CD4-positive, alpha-beta T cell treated with Interleukin-4 for 4 hours (primary cell): ENCODE measurements at regions not wholly inside any gene's neighbourhood (a gene's known extent, or its start where the extent isn't known, plus 50 kb on each side); places are given as distances from the start of the nearest gene placed in this dataset.

Experiments
- DNase-seq: peaks from one replicate; pipeline ENCODE4 v3.0.0-alpha.2; 2020

DNA sequence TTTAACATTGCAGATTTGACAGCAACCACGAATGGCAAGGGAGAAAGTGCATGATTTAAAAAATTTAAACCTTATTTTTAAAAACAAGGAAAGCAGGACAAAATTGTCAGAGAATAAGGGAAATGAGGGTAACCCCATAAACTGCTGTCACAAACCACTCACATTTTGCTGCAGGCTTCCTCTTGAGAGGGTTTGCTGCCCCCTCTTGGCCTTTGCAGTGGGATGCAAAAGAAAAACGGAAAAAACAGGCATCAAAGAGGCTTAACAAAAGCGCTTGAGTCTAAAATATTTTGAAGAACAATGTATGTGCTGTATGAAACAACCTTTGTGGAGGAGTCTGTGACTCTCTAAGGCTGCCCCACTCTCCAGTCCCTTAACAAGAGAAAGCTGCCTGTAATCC lies 91.6 kb downstream of the TMX3 start:
- peak; percentile 2 for DNase-seq

DNA sequence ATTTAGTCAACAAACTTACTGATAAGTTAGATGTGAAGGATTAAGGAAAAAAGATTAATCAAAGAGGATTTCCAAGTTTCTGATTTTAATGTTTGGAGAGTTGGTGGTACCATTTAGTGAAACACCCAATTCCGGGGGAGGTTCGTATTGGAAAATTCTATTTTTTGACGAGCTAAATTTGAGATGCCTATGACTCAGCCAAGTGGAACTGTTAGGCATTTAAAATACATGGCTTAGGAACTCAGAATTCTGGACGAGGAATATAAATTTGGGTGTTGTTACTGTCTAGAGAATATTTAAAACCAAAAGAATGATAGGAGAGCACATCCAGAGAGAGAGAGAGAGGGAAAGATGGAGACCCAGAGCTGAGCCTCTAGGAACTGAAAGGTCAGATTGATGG lies 103.6 kb downstream of the TMX3 start:
- DNase-seq = no peak

DNA sequence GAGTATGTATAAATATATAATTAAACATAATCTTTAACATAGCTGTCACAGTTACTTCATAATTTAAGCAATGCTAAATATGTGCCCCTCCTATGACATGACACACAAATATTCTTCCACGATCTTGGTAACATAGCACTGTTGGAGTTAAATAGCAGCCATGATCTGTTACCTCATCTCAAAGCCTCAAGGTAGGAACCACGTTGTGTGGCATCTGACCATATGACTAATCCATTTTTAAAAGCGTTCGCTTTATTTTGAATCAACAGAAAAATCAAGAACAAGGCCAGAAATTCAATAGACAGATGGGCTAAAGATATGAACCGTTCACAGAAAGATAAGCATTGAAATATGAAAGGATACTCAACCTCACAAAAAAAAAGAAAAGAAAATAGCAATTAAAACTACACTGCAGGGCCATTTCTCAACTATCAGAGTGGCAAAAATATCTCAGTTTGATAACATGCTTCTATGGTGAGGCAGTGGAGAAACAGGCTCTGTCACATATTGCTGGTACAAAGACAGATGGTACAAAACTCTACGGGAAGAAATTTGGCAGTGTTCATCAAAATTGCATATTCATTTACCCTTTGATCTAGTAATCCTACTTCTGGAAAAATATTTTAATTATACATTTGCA lies 105.9 kb downstream of the TMX3 start:
- no peak for DNase-seq

DNA sequence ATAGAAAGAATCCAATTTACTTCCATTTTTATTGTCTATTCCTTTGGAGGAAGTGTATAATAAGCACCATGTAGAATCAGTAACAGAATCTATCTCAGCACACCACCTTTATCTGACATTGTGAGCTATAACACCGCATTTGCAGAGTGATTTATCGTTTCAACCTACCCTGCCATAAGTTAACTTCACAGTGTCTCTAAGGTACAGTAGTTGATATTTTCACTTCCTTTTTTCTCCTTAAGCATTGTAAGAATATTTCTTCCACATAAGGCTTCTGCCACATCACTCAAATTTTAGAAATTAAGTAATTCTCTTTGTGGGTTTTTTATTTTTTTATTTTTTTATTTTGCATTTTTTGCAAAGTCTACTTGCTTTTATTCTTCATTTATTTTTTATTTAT lies 107.1 kb downstream of the TMX3 start:
- DNase-seq = no peak

DNA sequence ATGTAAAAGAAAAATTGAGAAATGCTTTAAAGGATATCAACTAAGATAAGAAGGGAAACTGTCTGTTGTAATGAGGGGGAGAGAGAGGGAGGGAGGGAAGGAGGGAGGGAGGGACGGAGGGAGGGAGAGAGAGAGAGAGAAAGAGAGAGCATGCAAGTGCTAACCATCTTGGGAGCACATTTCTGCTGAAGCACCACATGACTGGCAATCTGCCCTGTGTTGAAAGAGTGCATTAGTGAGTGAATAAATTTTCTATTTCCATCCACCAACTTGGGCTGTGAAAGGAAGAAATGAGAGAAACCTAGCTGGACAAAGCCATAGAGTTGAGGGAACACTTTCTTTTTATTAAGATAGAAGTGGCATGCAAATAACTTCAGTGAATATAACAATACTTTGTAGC lies 110.7 kb downstream of the TMX3 start:
- no peak for DNase-seq

DNA sequence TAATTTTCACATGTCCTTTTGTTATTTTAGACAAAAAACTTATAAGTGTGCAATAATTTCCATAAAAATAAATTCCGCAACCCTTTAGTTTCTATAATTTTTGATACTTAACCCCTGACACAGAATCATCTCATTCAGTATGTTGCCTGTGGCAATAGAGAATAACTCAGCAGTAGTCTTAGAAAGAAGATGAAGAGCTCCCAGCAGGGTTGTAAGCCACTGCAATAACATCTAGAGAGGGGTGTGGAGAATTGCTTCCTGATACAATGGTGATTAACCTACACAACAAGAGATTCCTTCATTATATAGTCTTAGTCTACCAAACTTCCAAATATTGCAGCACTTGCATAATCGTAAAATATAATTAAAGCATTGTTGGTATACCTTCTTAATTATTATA lies 118.9 kb downstream of the TMX3 start:
- no peak for DNase-seq

DNA sequence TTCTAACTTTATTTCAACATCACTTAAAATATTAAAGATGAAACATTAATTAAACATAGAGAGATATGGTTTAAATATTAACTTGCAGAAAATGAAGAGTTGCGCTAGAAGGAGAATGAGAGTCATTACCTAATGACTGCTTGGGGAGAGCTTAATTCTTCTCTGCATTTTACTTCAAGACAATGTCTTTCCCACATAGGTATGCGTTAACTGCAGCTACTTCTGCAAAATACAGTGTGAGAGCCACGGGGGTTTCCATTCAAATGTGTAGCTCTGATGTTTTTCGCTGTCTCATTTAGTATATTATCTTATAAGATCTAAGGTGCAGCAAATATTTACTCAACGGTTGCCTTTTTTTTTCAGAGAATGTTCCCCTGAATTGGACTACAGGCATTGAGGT lies 126.7 kb downstream of the TMX3 start:
- no peak for DNase-seq

DNA sequence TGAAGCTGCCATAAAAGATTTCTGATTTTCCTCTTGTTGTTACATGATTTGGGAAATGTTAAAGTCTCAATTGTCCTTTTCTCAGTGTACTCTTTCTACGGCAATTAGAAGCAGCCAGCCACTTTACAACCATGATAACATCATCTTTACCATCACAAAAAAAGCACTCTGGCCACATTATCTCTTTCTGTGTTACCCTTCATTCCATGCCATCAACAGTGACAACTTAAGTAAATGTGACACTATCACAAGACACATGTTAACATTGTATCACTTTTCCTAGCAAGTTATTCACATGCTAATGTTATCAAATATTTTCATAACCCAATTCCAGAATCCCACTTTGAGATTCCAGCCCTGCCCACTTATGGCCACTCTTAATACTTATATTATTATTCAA lies 131.2 kb downstream of the TMX3 start:
- DNase-seq = no peak

DNA sequence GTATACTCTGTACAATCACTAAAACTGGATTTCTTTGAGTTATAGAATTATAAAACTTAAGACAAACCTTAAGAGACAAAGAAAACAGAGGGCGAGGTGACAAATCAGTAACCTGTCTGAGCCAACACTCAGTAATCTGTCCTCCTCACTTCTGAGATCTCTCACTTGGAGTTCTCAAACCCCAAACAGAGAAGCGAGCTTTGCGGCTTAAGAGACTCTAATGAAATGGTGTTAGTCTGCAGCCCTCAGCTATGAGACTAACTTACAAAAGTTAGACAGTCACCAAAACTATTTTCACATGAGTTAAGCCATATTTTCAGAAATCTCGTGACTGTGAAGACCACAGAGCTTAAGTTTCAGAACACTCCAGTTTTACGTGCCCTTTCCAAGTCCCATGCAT lies 140.6 kb downstream of the TMX3 start:
- DNase-seq = no peak

DNA sequence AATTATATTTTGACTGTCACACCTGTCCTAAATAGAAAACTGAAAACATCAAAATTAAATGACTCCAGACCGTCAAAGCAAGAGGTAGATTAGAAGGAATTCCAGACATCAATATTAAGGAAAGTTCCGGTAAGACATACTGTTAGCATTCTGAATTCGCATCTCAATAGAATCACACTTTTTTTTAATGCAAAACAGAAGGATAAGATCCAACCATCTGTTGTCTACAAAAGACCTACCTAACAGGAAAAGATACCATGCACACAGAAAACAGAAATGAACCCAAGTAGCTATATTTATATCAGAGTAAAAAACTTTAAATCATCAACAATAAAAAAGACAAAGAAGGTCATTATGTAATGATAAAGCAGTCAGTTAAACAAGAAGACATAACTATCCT lies 145.0 kb downstream of the TMX3 start:
- DNase-seq = no peak

DNA sequence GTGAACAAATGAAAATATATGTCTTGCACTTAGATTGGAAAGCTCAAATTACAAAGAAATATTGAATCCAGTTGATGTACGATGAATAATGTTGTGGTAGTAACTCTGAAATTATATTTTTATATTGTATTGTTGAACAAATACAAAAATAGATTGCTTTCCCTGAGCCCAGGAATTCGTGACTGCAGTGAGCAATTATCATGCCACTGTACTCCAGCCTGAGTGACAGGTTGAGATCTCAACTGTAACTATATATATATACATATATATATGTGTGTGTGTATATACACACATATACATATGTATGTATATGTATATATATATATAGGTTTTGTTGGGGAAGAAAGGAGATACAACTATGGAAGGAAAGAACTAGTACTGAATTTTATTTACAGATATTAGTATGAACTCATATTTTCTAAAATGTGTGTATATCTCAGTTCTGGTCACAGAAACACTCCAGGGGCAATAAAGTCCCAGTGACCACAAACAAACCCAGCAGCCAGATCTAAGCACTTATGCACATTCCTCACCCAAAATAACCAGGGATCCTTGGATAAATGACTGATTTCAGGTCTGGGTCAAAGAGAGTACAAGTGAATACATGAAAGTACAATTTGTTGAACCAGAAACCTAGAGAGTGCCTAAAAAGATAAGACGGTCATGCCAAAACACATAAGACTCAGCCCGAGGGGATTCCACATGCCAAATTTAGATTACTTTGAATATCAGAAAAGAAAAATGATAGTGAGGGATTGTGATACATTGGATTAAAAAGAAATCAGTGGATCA lies 146.3 kb downstream of the TMX3 start:
- no peak for DNase-seq

DNA sequence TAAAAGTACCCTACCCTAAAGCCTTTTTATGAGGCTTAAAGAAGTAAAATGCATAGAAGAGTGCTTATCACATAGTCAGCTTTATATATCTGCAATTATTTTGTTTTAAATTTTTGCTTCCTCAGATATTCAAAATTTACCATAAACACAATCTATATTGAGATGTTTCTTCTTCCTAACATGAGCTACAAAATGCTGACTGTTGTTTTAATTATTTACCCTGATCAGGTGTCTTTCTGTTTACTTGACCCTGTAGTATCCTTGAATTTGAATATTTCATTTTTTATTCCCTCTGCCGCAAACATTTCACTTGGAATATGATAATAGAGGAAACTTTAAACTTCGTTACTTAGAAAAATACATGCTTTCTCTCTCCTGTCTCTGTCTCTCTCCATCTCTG lies 147.9 kb downstream of the TMX3 start:
- DNase-seq = no peak

DNA sequence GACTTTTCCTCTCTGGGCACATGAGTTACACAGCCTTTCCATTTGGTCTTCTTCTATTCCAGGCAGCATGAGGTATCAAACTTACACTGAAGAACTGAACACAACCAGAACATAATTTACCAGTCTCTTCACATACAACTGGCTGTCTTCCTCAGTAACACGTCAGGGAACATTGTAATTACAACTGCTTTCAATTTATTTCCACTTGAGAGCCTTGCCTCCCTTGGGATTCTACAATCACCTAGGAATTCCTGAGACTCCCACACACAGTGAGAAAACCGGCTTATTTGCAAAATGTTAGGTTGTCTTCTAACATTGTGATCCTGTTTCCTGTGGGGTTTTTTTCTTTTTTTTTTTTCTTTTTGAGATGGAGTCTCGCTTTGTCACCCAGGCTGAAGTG lies 149.9 kb downstream of the TMX3 start:
- DNase-seq = no peak

DNA sequence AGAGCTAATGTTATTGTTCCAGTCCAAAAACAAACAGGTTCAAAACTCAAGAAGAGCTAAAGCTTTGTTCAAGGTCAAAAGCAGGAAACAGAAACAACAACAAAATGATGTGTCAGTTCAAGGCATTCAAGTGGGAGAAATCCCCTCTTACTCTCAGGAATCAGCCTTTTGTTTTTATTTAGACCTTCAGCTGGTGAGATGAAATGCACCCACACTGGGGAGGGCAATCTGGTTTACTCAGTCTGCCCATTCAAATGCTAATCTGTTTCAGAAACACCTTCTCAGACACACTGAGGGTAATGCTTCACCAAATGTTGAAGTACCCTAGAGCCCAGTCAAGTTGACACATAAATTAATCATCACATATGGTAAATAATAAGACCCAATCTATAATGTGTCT lies 150.6 kb downstream of the TMX3 start:
- DNase-seq = no peak

DNA sequence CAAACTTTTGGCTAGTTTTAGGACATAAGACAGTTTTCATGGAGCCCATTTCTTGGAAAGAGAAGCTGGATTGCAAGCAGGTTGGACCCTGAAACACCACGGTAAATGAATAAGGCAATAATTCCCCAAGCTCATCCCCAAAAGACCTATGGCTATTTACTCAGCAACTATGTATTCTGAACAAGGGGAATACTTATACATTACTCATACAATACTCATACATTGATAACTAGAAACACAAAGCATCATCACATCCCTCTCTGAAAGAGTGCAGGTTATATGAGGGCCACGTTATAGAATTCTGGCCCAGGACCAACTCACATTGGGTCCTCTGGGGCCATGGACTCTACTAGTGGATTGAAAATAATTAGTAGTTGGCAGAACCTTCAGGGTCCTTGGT lies 154.8 kb downstream of the TMX3 start:
- DNase-seq = no peak

DNA sequence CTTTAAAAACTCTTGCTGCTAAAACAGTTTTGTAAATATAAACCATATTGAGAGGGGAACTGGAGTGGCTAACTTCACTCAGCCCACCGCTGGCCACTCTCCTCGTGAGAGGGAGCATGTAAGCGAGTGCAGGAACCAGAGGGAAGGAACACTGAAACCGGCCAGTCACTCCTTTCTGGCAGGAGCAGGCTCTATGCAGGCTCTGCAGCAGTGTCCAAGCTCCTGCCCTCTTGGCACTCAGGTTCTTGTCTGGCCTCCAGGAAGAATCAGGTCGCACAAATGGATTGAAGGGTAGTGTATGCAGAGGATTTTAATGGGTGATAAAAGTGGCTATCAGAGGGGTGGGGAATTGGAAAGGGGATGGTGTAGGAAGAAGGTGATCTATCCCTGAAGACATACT lies 157.7 kb downstream of the TMX3 start:
- DNase-seq = no peak

DNA sequence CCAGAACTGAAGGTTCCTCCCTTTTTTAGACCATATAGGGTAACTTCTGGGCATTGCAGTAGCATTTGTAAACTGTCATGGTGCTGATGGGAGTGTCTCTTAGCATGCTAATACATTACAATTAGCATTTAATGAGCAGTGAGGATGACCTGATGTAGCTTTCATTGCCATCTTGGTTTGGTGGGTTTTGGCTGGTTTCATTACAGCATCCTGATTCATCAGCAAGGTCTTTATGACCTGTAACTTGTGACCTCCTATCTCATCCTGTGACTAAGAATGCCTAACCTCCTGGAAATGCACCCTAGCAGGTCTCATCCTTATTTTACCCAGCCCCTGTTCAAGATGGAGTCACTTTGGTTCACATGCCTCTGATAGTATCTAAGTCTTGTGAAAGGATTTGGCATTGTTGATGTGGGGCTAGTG lies 159.0 kb downstream of the TMX3 start:
- no peak for DNase-seq

DNA sequence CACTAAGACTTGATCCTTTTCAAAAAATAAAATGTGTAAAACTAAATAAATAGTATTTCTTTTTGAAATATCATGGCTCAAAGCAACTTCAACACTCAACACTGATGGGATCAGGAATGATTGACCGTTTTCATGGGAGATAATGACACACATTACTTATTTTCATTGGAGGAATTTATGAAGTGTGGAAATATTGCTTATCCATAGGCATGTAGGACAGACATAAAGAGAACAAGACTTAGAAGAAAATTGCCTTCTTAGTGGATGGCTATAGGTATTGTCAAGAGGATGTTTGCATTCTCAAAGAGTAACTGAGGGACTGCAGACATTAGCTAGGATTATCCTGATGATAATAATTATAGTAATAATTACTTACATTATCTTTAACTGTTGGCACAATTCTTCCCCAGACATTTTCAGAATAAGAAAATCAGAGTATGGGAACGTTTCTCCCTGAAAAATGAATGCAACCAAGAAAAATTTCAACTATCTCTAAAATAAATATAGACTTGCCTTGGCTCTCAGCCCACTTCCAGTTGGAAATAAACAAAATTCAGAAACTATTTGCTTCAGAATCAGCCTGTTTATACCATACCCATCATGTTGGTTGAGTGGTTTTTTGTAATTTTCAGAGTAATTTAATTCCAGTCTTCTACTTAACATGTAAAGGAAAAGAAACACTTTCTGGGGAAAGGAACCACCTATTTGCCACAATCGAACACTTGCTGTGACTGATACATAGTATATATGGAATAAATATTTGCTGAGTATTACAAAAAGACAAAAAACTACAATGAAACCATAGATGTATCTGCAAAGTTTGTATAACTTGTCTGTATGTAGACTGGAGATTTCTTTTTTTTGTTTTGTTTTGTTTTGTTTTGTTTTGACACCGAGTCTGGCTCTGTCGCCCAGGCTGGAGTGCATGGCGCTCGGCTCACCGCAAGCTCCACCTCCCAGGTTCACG lies 165.7 kb downstream of the TMX3 start:
- no peak for DNase-seq

DNA sequence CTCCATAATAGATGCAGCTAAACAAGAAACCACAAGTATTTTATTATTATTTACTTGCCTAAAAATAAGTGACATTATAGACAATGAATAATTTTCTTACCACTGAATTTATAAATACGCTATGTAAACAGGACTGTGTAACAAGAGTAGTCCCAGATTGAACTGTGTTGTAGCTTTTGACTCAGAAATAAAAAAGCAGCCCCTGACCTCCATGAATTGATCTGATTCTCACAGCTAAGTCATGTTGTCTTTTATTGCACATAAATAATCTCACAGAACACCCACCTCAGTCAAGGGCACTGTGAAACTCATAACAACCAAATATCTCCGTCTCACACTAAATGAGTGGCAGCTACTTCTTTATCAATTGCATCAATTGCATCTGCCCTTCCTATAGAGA lies 171.6 kb downstream of the TMX3 start:
- DNase-seq = no peak

DNA sequence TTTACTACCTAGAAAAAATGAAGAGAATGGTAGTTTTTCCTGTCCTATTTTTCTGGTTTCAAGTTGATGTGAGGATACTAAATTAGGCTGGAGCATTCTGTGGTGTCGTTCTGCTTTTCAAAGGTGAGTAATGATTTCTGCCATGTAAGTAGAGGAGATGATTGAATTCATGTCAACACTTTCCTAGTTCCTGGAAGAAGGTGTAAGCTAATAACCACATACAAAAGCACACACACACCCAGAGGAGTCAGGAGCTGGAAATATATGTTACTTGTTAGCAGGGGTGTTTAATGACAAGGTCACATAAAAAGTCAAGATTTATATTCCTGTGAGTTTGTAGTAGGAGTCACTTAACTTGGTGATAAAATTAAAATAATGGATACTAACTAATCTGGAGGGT lies 172.1 kb downstream of the TMX3 start:
- DNase-seq = no peak

DNA sequence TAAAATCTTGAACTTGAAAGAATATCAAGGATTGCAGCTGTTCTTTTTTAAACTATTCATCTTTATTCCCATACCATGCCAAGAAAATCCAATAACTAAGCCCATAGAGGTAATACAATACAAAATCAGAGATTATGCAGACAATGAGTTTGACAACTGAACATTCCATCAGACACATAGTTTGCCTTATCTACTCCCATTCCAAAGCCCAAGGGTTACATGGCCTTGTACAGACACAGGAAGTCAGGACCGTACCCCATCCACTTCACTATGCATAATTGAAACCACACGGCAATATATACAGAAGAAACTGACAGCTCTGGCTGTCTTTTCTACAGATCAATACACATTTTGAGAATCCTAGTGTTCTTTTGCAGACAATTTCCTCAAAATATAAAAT lies 181.3 kb downstream of the TMX3 start:
- DNase-seq = no peak

DNA sequence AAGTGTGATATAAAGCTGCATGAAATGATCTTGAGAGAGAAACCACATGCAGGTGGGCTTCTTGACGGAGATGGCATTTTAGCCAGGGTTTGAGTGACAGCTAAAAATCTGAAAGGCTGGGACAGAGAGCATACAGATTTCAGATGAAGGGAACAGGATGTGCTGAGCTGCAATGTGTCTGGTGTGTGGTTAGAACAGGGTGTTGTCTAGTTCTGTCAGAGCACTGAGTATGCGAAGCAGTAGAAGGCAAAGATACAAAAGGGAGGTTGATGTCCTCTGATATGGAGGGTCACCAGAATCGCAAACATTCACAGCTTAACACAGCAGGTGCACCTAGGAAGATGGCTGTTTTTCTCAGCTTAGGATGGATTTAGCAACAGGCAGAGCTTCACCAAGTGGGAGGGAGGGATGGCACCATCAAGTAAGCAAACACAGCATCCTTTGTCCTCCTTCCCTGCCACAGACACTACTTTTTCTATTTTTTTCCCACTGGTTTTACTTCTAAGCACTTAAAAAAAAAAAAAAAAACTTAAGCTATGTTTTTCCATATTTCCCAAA lies 182.5 kb downstream of the TMX3 start:
- peak; percentile 1 for DNase-seq

DNA sequence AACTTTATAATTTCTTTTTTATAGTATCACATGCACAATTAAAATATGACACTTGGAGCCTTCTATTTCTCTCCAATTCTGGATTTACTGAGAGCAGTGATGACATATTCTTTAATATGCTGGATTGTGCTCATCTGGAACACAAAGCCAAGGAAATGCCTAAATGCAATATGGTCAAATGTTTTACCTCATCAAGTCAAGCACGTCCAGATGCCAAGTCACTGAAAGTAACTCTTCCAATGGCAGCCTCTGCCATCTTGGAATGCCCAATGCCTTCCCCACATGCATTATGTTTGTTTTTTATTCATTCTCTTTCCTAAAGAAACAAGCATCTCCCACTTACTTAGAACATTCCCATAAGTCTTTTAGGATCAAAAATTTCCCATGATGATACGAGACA lies 189.8 kb downstream of the TMX3 start:
- no peak for DNase-seq
